ENCODE measurements at regions not wholly inside any gene's neighbourhood (a gene's known extent, or its start where the extent isn't known, plus 50 kb on each side); places are given as distances from the start of the nearest gene placed in this dataset.
"Not testable (repeated sequence)": the region's sequence is repeated elsewhere in the genome, so short reads cannot be mapped to it uniquely, and the experiment has no call there.

GRCh38 chrX:22536746-22537304 is 264.1 kb downstream of the CBLL2 start:
- no peak for DNase-seq

- DNase-seq: no peak
Observed at GRCh38 chrX:22538580-22538979, 265.9 kb downstream of the CBLL2 start.

- DNase-seq: no peak
Observed at GRCh38 chrX:22541926-22542325, 269.2 kb downstream of the CBLL2 start.

- DNase-seq: no peak
Observed at GRCh38 chrX:22542641-22543040, 269.9 kb downstream of the CBLL2 start.

GRCh38 chrX:22559506-22559905 is 286.8 kb downstream of the CBLL2 start:
- no peak for DNase-seq

GRCh38 chrX:22575161-22575845 is 302.6 kb downstream of the CBLL2 start:
- no peak for DNase-seq

GRCh38 chrX:22577181-22577580 is 304.5 kb downstream of the CBLL2 start:
- DNase-seq: no peak

- DNase-seq: no peak
Observed at GRCh38 chrX:22585831-22586230, 313.1 kb downstream of the CBLL2 start.

GRCh38 chrX:22589845-22590244 is 317.1 kb downstream of the CBLL2 start:
- DNase-seq: no peak

GRCh38 chrX:22594766-22595165 is 322.1 kb downstream of the CBLL2 start:
- no peak for DNase-seq

GRCh38 chrX:22603060-22603459 is 330.3 kb downstream of the CBLL2 start:
- DNase-seq: no peak

GRCh38 chrX:22609452-22609851 is 336.7 kb downstream of the CBLL2 start:
- DNase-seq: not testable (repeated sequence)

GRCh38 chrX:22616867-22617266 is 344.2 kb downstream of the CBLL2 start:
- DNase-seq: no peak

GRCh38 chrX:22627576-22627975 is 354.9 kb downstream of the CBLL2 start:
- DNase-seq: no peak

- no peak for DNase-seq
Observed at GRCh38 chrX:22628275-22628674, 355.6 kb downstream of the CBLL2 start.

GRCh38 chrX:22629105-22629725 is 356.5 kb downstream of the CBLL2 start:
- DNase-seq: no peak

GRCh38 chrX:22634083-22634482 is 361.4 kb downstream of the CBLL2 start:
- DNase-seq: no peak

GRCh38 chrX:22634751-22635150 is 362.0 kb downstream of the CBLL2 start:
- no peak for DNase-seq

GRCh38 chrX:22648281-22648680 is 351.5 kb upstream of the DDX53 start:
- DNase-seq: no peak

- DNase-seq: no peak
Observed at GRCh38 chrX:22650691-22651090, 349.1 kb upstream of the DDX53 start.

GRCh38 chrX:22652596-22652995 is 347.2 kb upstream of the DDX53 start:
- no peak for DNase-seq

GRCh38 chrX:22660756-22661155 is 339.0 kb upstream of the DDX53 start:
- no peak for DNase-seq

- no peak for DNase-seq
Observed at GRCh38 chrX:22662776-22663175, 337.0 kb upstream of the DDX53 start.

GRCh38 chrX:22664826-22665225 is 334.9 kb upstream of the DDX53 start:
- DNase-seq: no peak

- DNase-seq: no peak
Observed at GRCh38 chrX:22665818-22666217, 333.9 kb upstream of the DDX53 start.

Data from stimulated activated CD4-positive, alpha-beta T cell treated with anti-CD3 and anti-CD28 coated beads, Interleukin-4, amount 100 ng/mL, for 4 hours (primary cell).